Endodermal cell (in vitro differentiated cells): ENCODE measurements at regions not wholly inside any gene's neighbourhood (a gene's known extent, or its start where the extent isn't known, plus 50 kb on each side); places are given as distances from the start of the nearest gene placed in this dataset.

Experiments
- DNase-seq: peaks from one replicate; pipeline ENCODE4 v3.0.0-alpha.2; 2017
- H3K27ac ChIP-seq: 2 replicates; pipeline ENCODE4 v1.5.1; 2013; ENCODE audit warnings: mild to moderate bottlenecking, low read depth, low read length, moderate library complexity
- H3K27me3 ChIP-seq: 2 replicates; pipeline ENCODE4 v1.6.1; 2013; ENCODE audit warnings: mild to moderate bottlenecking, low read length, moderate library complexity; ENCODE audit not compliant: insufficient read depth, control insufficient read depth, poor library complexity, severe bottlenecking
- H3K36me3 ChIP-seq: 2 replicates; pipeline ENCODE4 v1.7.0; 2013; ENCODE audit warnings: mild to moderate bottlenecking, low read length, moderate library complexity; ENCODE audit not compliant: control insufficient read depth, insufficient read depth
- H3K4me1 ChIP-seq: one replicate; pipeline ENCODE4 v1.7.0; 2013; ENCODE audit warnings: low read length; ENCODE audit not compliant: control insufficient read depth, insufficient read depth
- H3K4me3 ChIP-seq: 2 replicates; pipeline ENCODE4 v1.5.1; 2013; ENCODE audit warnings: mild to moderate bottlenecking, low read length, moderate library complexity
- H3K9ac ChIP-seq: 2 replicates; pipeline ENCODE4 v1.6.1; 2013; ENCODE audit warnings: mild to moderate bottlenecking, low read length, moderate library complexity; ENCODE audit not compliant: poor library complexity, severe bottlenecking; ENCODE audit errors: extremely low read depth
- H3K9me3 ChIP-seq: 2 replicates; pipeline ENCODE4 v1.6.1; 2013; ENCODE audit warnings: mild to moderate bottlenecking, low read length, moderate library complexity; ENCODE audit not compliant: control insufficient read depth
- H3K27ac Mint-ChIP-seq: 2 replicates; pipeline ENCODE4 v1.8.0; 2020; ENCODE audit warnings: mixed read lengths
- H3K27me3 Mint-ChIP-seq: 2 replicates; pipeline ENCODE4 v1.8.0; 2021; ENCODE audit warnings: mild to moderate bottlenecking, mixed read lengths; ENCODE audit not compliant: insufficient read depth
- H3K36me3 Mint-ChIP-seq: 2 replicates; pipeline ENCODE4 v1.8.0; 2020; ENCODE audit warnings: low read depth, mixed read lengths
- H3K4me1 Mint-ChIP-seq: 2 replicates; pipeline ENCODE4 v1.8.0; 2020; ENCODE audit warnings: mixed read lengths
- H3K4me3 Mint-ChIP-seq: 2 replicates; pipeline ENCODE4 v1.8.0; 2020; ENCODE audit warnings: mild to moderate bottlenecking, moderate library complexity, mixed read lengths
- H3K9me3 Mint-ChIP-seq: 2 replicates; pipeline ENCODE4 v1.8.0; 2020; ENCODE audit warnings: mild to moderate bottlenecking, mixed read lengths
- WGBS, 2 experiments: methylation state at CpG; one replicate each; pipeline versions ENCODE4 v1.1.5 to v1.1.7; 2013; ENCODE audit warnings: missing lambda C conversion rate in 2 of 2, mixed read lengths in 1 of 2; ENCODE audit not compliant: insufficient coverage in 1 of 2, insufficient read length in 1 of 2; 5-methylcytosine and 5-hydroxymethylcytosine counted together
- TF ChIP-seq, protein P1 (sequence below): fragments of 200-600 bp; sonication (generic); conservative IDR thresholded peaks from 2 replicates; pipeline ENCODE4 v1.5.0; 2021; ENCODE audit warnings: antibody characterized with exemption, mild to moderate bottlenecking

DNA sequence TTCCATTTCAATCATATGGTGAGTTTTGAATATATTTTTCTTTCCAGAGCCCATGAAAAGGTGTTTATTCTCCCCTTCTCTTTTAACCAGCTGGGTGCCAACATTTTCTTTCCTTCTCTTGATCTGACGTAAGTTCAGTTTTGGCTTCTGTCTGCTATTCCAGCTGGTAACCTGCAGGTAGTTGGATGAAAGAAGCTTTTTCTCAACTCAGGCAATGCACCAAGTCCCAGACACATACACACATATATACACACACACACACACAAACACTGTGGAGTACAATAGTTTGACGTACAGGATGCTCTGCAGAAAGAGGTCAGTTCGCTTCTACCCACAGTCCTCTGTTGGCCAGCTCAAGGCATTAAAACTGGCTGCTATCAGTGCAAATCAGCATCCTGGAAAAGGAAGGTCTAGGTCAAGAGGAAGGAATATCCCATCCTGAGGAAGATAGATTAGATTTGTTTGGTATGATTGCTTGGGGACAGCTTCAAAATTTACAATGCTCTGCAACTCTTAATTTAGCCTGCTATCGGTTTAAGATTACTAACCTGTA lies 214.3 kb upstream of the SEMA6A start:
- H3K36me3 Mint-ChIP-seq = peaks cover 10% of the 10 kb centered on the region

DNA sequence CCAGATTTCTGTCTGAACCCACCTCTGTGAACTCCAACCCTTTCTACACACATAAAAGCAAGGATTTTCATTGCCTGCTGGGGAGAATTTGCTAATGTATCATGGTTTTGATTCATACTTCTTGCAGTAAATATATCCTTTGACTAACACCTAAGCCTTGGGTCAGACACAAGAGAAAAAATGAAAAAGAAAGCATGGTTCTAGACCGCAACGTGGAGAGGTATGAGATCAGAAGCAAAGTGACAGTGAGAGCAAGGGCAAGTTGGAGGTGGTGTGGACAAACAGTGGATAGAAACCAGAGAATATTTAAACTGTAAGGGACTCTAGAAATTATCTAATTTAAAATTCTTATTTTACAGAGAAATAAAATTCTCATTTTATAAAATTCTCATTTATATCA lies 212.9 kb upstream of the SEMA6A start:
- H3K27ac ChIP-seq = no peak overlapping the region

More for the DNA sequence above, 214.3 kb upstream of the SEMA6A start:
- Mint-ChIP-seq H3K27me3 (no peaks in the 10 kb centered on the region), H3K4me1 (no peaks in the 10 kb centered on the region), H3K9me3 (peaks cover 16% of the 10 kb centered on the region), H3K27ac (no peak overlapping the region), H3K4me3 (no peak overlapping the region)
- no peaks in the 10 kb centered on the region for H3K27me3 ChIP-seq
- no peak overlapping the region for H3K4me3 ChIP-seq
- H3K27ac ChIP-seq = no peak overlapping the region
- 93 to 100% methylated on average over 1 to 3 of the region's 4 CpGs for WGBS, 2 experiments
- H3K36me3 ChIP-seq = no peaks in the 10 kb centered on the region
- TF ChIP-seq, protein P1, sequence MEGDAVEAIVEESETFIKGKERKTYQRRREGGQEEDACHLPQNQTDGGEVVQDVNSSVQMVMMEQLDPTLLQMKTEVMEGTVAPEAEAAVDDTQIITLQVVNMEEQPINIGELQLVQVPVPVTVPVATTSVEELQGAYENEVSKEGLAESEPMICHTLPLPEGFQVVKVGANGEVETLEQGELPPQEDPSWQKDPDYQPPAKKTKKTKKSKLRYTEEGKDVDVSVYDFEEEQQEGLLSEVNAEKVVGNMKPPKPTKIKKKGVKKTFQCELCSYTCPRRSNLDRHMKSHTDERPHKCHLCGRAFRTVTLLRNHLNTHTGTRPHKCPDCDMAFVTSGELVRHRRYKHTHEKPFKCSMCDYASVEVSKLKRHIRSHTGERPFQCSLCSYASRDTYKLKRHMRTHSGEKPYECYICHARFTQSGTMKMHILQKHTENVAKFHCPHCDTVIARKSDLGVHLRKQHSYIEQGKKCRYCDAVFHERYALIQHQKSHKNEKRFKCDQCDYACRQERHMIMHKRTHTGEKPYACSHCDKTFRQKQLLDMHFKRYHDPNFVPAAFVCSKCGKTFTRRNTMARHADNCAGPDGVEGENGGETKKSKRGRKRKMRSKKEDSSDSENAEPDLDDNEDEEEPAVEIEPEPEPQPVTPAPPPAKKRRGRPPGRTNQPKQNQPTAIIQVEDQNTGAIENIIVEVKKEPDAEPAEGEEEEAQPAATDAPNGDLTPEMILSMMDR = no peak
- H3K9me3 ChIP-seq = peaks cover 12% of the 10 kb centered on the region
- DNase-seq = no peak
- no peak overlapping the region for H3K9ac ChIP-seq
- H3K4me1 ChIP-seq = no peaks in the 10 kb centered on the region

DNA sequence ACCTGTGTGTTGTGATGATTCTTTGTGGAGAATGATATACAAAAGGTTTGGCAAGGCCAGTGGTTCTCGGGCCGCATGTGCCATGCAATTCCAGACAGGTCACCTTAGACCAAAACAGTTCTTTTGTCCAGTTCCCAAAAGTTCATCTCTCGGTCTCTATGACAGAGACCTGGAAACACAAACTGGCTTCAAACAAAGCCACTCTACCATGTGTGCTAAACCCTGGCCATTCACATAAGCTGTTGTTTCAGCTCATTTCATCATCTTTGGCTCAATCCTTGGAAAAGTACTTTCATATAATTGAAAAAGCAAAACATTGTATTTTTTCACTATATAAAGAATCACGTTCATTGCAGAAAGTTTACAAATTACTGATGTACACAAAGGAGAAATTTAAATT lies 210.5 kb upstream of the SEMA6A start:
- Mint-ChIP-seq H3K4me3 (no peak overlapping the region), H3K27ac (no peak overlapping the region), H3K4me1 (no peaks in the 10 kb centered on the region), H3K9me3 (peaks cover 19% of the 10 kb centered on the region), H3K36me3 (peaks cover 5% of the 10 kb centered on the region), H3K27me3 (no peaks in the 10 kb centered on the region)
- 84 to 88% methylated on average over 3 of the region's 4 CpGs for WGBS, 2 experiments
- Histone ChIP-seq H3K9me3 (peaks cover 9% of the 10 kb centered on the region), H3K27me3 (no peaks in the 10 kb centered on the region), H3K4me1 (no peaks in the 10 kb centered on the region), H3K27ac (no peak overlapping the region), H3K9ac (no peak overlapping the region), H3K36me3 (no peaks in the 10 kb centered on the region), H3K4me3 (no peak overlapping the region)
- no peak for DNase-seq
- TF ChIP-seq, protein P1 = no peak

More for the DNA sequence above, 212.9 kb upstream of the SEMA6A start:
- Mint-ChIP-seq H3K27me3 (no peaks in the 10 kb centered on the region), H3K4me1 (no peaks in the 10 kb centered on the region), H3K4me3 (no peak overlapping the region), H3K27ac (no peak overlapping the region), H3K9me3 (peaks cover 18% of the 10 kb centered on the region), H3K36me3 (peaks cover 10% of the 10 kb centered on the region)
- Histone ChIP-seq H3K27me3 (no peaks in the 10 kb centered on the region), H3K4me3 (no peak overlapping the region), H3K4me1 (no peaks in the 10 kb centered on the region), H3K36me3 (no peaks in the 10 kb centered on the region), H3K9me3 (peaks cover 12% of the 10 kb centered on the region), H3K9ac (no peak overlapping the region)
- 89 to 93% methylated on average over 2 of the region's 2 CpGs for WGBS, 2 experiments
- DNase-seq = no peak
- TF ChIP-seq, protein P1 = no peak
